ENCODE measurements at regions not wholly inside any gene's neighbourhood (a gene's known extent, or its start where the extent isn't known, plus 50 kb on each side); places are given as distances from the start of the nearest gene placed in this dataset.
A peak's percentile ranks its signal among the peaks of the same experiment; 100 is the strongest.

DNA sequence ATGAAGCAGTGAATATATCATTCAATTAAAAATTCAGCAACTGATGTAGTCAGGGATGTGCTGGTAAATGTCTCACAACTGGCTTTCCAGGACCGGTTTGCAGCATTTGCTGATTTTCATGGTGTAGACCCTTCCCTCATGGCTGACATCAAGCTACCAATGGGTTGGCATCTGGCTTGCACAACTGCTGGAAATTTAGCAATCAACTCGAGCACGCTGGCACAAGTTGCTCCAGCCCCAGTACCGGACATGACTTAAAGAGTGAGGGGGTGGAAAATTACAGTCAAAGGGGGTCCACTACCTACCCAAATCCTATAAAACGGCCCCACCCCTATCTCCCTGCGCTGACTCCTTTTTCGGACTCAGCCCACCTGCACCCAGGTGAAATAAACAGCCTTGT lies 198.4 kb upstream of the NRP1 start:
- no peak for DNase-seq

DNA sequence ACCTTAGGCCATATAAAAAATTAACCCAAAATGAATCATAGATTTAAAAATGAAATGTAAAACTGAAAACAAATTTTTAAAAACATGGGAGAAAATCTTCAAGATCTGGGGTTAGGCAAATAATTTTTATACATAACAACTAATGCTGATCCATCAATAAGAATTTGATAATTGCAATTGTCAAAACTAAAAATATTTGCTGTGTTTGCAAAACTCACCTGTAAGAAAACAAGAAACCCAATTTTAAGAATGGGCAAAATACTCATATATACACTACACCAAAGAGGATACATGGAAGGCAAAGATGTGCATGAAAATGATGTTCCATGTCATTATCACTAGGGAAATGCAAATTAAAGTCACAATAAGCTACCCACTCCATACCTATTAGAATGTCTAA lies 194.8 kb upstream of the NRP1 start:
- no peak for DNase-seq

DNA sequence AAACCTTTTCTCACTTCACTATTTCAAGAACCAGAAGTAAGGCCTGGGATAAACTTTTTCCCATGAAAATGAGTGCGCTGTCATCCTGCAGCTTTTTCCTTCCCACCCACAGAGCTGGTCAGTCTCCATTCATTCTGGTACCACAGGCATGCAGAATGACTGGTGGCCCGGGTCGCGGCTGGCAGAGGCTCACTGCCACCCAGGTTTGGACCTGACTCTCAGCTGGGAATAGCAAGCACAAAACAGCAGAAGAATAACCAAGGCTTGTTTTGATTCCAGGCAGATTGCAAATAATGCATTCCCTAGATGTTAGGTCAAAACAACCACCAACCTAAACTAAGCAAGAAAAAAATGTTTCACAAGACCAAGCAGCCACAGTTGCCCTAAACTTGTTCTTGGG lies 190.5 kb upstream of the NRP1 start:
- no peak for DNase-seq

DNA sequence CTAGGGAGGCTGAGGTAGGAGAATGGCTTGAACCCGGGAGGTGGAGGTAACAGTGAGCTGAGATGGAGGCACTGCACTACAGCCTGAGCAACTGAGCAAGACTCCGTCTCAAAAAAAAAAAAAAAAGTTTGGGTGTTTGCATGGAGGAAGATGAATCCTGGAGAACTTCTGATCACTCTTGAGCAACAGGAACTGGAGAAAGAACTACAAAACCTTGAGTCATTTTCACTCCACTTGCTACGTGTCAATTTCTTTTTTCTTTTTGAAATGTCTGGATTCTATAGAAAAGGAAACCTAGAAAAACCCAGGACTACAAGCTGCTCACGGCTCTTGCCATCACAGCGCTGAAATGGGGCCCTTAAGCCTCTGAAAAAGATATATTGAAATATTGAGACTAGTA lies 189.6 kb upstream of the NRP1 start:
- no peak for DNase-seq

DNA sequence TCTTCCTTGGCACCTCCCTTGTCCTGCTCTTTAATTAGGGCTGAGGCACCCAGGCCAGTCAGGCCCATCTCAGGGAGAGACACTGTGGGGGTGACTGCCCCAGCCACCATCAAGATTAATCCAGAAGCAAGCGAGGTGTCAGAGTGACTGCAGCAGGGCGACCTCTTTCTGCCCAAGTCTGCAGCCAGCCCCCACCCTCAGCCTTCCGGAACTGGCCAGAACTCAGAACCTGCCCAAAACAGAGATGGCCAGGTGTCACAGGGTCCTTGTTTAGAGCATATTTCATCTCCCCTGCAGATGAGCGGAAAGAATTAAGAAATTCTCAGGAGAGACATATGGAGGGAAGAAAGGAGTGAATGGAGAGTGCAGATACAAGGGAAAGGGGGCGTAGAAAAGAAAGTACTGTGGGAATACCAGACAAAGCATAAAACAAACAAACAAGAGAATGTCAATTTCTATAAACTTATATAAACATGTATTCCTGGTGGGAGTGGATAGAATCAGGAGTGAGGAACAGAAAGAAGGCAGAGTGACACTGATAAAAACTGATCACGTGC lies 188.8 kb upstream of the NRP1 start:
- no peak for DNase-seq

DNA sequence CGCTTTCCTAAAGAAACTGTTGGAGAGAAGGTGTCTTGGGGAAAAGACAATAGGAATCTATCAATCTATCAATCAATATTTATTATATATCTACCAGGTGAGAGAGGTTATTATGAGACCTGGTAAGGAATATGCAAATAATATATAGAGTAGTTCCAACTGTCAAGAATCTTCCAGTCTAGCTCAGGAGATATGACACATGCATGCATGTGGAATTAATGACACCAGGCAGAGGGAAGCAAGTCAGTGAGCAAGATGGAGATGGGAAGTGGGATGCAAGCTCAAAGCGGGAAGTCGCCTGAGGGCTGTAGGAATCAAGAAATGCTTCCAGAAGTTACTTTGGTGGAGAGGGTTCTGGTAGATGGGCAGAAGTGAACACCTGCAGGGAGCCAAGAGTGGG lies 187.4 kb upstream of the NRP1 start:
- no peak for DNase-seq

DNA sequence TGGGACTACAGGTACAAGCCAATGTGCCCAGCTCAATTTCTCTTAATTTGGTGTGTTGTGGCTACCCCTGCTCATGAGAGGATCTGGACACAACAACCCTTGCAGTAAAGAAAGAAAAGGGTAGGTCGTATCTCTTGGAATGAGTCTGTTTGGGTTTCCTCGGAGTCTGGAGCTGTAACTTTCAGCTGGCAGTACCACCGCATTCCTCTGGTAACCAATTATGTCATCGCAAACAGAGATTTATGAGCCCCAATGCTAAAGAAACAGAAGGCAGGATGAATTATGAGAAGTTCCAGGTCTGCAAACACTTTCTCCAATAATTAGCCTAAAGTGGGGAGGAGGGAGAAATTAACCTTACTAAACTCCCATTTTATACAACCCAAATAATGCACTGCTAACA lies 186.6 kb upstream of the NRP1 start:
- no peak for DNase-seq

DNA sequence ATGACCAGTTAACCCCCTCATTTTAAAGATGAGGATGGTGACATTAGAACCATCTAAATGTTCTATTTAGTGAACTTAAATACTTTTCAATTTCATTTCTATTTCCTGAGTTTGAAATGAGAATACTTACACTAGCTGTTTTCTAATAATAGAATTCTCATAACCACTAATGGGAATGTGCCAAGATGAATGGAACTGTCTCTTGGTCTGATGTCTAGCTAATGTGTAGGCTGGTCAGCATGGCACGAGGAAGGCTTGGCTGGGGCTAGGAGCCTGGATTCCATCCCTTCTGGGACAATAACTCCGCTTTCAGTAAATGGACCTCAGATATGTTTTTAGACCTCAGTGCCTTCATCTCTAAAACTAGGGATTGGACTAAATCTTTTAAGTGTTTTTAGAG lies 185.8 kb upstream of the NRP1 start:
- DNase-seq, result no peak

DNA sequence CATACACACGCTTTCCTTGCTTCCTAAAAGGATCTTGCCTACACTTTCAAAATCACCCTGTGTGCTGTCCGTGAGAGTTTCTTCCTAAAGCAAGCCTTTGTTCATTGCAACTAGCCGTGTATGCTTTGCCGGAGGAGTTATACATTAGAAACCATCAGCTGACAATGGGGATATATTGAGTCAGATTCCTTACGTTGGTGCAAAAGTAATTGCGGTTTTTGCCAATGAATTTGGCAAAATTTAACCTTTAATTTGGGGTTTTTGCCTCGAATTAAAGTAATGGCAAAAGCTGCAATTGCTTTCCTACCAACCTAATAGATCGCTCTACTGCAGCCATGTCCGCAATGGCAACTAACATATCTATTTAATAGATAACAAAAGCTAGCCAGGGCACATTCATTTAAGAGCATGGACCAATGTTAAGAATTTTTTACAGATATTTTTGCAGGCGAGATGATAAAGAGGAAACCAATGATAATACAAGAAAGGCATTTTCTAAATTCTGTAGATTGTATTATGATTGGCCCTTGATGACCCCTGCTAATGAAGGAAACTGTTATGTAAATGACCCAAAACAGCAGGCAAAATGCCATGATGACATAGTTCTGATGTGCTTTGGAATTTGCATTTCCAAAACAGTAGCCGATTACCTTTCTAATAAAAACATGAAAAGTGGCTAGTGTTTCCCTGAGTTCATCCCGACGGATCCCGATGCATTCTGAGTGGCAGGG lies 184.8 kb upstream of the NRP1 start:
- no peak for DNase-seq

DNA sequence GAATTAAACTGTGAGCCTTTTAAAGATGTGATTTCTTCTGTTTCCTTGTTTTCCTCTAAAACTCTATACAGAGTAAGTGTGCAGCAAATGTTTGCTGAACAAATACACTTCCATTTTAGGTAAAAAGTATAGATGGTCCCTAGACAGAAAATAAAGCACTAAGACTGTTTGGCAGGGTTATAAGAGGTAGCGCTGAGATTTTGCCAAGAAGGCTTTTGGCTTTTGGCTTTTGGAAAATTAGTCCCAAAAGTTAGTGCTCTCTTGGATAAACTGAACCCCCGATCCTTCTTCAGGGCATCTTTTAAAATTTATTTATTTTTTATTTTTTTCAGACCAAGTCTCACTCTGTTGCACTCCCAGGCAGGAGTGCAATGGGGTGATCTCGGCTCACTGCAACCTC lies 175.7 kb upstream of the NRP1 start:
- DNase-seq, result no peak

DNA sequence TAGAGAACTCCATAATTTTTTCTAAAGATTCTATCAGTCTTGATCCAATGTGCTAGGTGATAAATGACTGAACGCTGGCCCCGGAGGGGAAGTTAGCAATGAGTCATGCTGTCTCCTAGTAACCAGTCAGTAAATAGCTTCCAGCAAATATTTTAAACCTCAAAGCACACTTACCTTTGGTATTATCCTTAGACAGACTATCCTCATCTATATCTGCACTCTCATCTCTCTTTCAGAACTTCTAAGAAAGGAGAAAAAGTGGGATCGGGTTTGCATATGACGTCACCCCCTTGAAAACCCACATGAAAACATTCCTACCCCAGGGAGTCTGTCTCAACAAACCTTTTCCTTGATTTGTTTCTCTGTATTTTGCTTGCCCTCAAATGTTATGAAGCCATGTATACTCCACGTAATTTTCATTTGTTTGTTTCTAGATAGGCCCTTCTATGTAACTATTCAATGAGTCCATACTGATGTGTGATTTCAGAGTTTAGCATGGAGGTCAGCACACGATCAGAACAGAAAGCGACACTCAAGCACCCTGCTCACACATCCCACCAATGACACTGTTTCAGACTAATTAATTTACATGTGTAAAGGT lies 174.9 kb upstream of the NRP1 start:
- DNase-seq, result peak; percentile 26 to 31

DNA sequence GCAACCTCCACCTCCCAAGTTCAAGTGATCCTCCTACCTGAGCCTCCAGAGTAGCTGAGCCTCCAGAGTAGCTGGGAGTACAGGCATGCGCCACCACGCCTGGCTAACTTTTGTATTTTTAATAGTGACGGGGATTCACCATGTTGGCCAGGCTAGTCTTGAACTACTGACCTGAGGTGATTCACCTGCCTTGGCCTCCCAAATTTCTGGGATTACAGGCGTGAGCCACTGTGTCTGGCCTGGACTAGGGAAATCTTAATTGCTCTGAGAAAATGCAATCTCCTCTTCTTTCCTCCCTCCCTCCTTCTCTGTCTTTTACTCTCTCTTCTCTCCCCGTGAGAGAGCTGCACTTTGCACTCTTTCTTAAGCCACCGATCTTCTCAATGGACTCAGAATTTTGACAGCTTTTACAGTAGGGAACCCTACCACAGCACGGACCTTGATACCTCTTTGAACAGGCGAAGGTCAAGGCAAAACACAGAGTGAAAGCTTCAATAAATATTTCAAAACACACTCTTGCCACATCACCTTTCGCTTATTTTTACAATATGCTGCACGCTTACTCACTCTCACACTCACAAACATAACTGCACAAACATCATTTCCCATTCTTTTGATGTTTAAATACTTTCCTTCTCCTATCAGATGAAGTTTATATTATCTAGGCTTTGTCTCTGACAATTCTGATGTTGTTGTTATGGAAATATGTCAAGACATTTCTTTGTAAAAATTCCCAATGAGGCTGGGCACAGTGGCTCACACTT lies 173.4 kb upstream of the NRP1 start:
- DNase-seq, result no peak

DNA sequence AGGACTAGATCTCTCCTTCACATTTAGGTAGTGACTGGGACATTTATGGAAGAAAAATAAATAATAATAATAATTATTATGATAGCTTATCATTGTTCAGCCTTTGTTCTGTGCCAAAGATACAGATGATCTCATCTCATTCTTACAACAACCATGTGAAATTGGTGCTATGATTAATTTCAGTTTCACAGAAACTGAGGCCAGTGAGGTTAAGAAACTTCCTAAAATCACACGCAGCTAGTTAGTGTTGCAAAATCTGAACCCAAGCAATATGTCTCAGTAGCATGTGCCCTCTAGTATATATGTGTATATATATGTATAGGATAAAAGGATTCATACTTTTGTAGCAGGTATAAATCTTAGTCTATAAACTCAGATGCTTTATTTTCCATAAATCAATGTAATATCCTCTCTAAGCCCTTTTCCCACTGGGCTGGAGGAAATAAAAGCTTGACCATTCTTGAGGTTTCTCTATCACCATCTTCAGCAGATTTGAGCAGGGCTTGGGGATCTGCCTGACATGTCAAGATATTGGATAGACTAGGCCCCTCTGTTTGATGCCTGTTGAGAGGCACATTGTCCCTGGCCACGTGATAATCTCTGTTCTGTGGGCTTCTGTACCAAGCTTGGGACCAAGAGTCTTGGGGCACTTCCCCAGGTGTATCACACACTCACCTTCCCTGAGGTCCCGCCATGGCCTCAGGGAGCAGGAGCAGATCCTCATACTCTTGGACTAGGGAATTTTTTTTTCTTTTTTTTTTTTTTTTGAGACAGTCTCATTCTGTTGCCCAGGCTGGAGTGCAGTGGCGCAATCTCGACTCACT lies 172.6 kb upstream of the NRP1 start:
- DNase-seq, result no peak

DNA sequence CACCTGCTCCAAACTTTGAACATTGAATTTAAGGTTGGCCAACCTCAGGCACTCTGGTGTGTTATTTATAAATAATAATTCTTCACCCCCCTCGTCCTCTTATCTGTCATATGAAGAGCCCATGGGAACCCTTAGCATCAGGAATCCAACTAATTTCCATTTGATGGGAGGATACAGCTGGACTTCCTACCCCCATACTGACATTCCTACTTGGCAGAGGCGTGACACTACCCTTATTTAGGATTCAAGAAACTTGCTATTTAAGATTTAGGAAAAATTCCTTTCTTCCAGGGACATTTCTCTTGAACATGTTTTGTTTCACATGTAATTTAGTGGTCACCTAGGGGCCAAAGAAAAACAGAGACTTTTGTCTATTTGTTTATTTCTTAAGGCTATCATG lies 171.9 kb upstream of the NRP1 start:
- no peak for DNase-seq

DNA sequence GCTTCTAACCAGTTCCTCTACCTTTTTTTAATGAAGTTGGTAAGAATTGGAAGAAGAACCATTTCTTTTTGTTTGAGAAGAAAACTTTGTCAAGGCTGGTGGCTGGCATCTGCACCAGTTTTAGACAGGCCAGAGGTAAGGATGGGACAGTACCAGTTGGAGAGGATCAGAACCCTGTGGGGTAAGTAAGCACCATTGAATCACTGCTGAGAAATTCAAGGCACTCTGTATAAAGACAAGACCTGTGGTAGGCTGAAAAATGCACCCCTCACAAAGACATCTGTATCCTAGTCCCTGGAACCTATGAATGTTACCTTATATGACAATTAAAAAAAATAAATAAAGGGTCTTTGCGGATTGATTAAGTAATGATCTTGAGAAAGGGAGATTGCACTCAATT lies 166.7 kb upstream of the NRP1 start:
- no peak for DNase-seq

DNA sequence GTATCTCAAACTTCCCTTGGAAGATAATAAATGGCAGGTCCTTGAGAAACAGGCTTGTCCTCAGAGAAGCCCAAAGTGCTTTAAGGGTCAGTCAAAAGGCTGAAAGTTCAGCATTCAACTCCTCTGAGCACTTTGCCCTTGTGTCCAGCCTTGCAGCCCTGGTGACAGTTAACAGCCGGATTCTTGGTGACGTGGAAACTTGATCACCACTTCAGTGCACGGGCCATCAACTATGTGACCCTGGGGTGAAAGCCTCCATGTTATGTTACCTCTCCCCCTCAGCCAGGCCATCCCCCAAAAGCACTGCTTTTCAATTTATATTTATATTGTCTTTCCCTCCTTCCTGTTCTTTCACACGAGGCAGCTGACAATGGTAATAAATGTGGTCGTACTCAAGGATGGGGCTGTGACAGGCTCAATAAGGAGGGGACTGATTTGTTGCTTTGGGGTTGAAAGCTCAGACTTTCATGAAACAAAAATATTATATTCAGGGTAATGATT lies 164.0 kb upstream of the NRP1 start:
- no peak for DNase-seq

DNA sequence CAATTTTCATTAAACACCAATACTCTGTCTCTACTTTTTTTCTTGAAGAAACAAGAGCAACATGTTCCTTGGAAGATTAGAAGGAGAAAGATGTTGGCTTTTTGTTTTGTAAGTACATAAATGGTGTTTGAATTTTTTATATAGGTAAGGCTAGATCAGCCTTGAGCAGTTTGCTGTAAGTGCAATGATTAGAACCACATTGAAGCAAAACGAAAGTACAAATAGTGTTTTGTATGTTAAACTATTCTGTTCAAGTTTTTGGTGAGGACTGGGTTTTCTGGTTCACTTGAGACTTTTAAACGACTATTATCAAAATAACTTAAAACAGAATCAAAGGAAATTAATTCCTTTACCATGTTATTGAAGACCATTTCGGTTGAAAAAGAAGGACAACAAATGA lies 162.9 kb upstream of the NRP1 start:
- no peak for DNase-seq

DNA sequence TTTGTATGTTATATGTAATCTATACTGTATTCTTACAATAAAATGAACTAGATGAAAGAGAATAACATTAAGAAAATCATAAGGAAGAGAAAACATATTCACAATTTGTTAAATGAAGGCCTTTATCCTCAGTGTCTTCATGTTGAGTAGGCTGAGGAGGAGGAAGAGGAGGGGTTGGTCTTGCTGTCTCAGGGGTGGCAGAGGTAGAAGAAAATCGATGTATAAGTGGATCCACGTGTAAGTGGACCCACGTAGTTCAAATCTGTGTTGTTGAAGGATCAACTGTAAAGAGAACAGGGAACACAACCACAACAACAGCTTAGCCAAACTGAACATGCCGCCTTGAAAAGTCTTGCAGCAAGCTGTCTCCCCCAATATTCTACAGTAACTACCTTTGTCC lies 161.6 kb upstream of the NRP1 start:
- DNase-seq, result no peak

DNA sequence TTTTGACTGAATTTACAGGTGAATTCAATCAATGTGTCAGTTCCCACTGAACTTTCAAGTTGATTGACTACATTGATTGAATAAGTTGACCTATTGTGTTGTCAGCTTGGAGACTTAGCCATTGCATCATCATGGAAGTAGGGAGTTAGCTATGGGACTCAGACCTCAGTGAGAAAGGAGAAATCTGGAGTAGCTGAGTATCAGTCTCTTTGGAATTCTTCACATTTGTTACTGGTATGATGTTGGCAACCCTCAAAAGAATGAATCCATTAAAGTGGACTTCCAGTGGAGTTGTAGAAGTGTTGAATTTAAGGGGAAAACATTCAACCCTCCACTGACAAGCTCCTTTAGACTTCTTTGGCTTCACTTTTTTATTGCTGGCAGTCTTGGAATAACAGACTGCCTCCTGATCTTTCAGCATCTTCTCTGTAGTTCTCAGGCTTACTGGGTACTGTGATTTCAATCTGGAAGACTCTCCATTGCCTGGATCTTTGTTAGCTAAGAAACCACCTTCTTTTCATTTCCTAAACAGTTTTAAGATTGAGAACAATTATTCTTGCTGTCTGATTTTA lies 160.3 kb upstream of the NRP1 start:
- no peak for DNase-seq

DNA sequence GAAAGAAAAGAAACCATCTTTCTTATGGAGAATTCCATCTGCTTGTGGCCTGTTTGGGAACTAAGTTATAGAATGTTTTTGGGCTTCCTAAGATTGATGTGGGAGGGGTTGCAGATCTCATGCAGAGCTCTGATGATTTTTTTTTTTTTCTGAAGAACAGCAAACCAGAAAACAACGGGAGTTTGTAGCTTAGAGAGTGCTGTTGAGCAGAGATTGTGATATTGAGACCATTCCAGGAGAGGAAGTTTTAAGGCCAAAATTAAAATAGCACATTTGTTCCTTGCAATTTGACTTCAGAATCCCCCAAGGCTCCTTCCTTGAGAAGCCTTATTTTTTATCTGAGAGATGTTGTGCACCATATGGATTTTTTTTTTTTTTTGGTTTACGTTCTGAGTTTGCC lies 159.5 kb upstream of the NRP1 start:
- no peak for DNase-seq

DNA sequence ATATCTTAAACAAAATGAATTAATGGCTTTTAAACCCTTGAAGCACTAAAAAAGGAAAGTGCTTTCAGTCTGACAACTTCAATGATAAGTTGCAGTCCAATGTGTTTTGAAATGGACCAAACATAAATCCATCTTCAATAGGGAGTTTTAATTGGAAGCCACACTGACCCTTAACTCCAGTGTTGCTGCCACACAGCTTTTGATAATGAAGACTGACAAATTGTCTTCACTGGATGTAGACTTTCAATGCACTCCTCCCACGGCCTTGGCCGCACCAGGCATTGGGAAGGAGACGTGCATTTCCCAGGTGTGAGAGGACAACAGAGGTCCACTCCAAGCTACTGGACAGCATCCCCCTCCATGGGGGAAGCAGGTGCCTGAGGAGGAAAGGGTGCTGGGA lies 159.0 kb upstream of the NRP1 start:
- DNase-seq, result no peak

DNA sequence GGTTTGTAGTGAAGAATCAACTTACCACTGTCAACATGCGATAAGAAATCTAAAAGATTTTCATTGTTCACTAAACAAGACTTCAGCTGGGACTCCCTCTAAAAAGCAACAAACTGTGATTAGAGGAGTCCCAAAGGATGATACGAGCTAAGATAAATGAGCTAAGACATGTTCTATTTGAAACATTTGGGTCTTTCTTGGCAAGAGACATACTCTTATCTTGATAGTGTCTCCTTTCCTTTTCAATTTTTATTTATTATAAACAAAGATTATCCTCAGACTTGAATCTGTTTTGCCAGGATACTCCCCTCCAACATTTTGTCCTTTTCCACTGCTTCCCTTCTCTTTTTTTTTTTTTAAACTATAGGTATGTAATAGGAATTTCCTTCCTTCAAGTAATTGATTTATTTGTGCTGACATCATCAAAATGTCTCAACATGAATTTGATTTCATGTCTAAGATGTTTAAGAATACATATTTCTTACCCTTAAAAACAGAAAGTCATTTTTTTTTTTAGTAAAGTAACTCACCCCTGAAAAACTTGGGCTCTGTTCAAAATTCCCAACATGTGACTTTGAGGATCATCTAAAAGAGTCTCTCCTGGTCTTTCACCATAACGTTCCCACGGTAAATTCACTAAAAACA lies 158.4 kb upstream of the NRP1 start:
- no peak for DNase-seq

Data from activated T-cell treated with anti-CD3 and anti-CD28 coated beads, Interleukin-2, amount 50 U/mL, for 48 hours (primary cell).